Upper lobe of left lung (tissue), 6 donors: ENCODE measurements at regions not wholly inside any gene's neighbourhood (a gene's known extent, or its start where the extent isn't known, plus 50 kb on each side); places are given as distances from the start of the nearest gene placed in this dataset.

Experiments used
- ATAC-seq, 2 donors: fragments of 200-7000 bp; cut with Tn5 transposase; one replicate each; pipeline ENCODE4 v1.9.1; 2022; ENCODE audit warnings: mild to moderate bottlenecking in 2 of 2, moderate library complexity in 2 of 2; ENCODE audit not compliant: low FRiP score in 2 of 2
- DNase-seq, 2 donors: peaks; one replicate each; pipeline ENCODE4 v3.0.0-alpha.2; 2019 to 2020
- H3K27ac ChIP-seq, 4 donors: fragments of 200-600 bp; sonication (generic); one replicate each; pipeline ENCODE4 v1.5.1; 2016 to 2019
- H3K27me3 ChIP-seq, 4 donors: fragments of 200-600 bp; sonication (generic); one replicate each; pipeline ENCODE4 v1.5.1; 2017 to 2019
- H3K36me3 ChIP-seq, 4 donors: fragments of 200-600 bp; sonication (generic); one replicate each; pipeline ENCODE4 v1.5.1; 2016 to 2019
- H3K4me1 ChIP-seq, 4 donors: fragments of 200-600 bp; sonication (generic); one replicate each; pipeline ENCODE4 v1.5.1; 2018 to 2019
- H3K4me3 ChIP-seq, 4 donors: fragments of 200-600 bp; sonication (generic); one replicate each; pipeline ENCODE4 v1.5.1; 2017 to 2019; ENCODE audit warnings: mild to moderate bottlenecking in 2 of 4, moderate library complexity in 1 of 4
- H3K9me3 ChIP-seq, 4 donors: fragments of 200-600 bp; sonication (generic); one replicate each; pipeline ENCODE4 v1.5.1; 2018 to 2019
- EP300 ChIP-seq, 4 donors: sonication (generic); formaldehyde crosslinking; IDR thresholded peaks; one replicate each; pipeline ENCODE4 v1.5.1; 2017; ENCODE audit warnings: antibody characterized with exemption in 4 of 4, control low read depth in 2 of 4
- POLR2A ChIP-seq, 4 donors: fragments of 450-650 bp; IDR thresholded peaks; one replicate each; pipeline ENCODE4 v1.5.1; 2016 to 2017; ENCODE audit warnings: antibody characterized with exemption in 4 of 4, mild to moderate bottlenecking in 2 of 4
- POLR2AphosphoS5 ChIP-seq, 2 donors: sonication (generic); formaldehyde crosslinking; IDR thresholded peaks; one replicate each; pipeline ENCODE4 v1.5.1; 2017; ENCODE audit warnings: antibody characterized with exemption in 2 of 2
- WGBS, 2 donors: methylation state at CpG; one replicate each; pipeline ENCODE4 v1.1.5; 2017 to 2018; 5-methylcytosine and 5-hydroxymethylcytosine counted together
- TF ChIP-seq, protein P1 (sequence below), 6 experiments: fragments of 450-650 bp in 4 of 6; fragments of 200-600 bp in 2 of 6; sonication (generic) in 2 of 6; IDR thresholded peaks; one replicate each; pipeline ENCODE4 v1.5.1; 2016 to 2019; ENCODE audit warnings: antibody characterized with exemption in 6 of 6
- donor health status: DM: no; HTN: no; CAD: no; lungs with moderate emphysema.
- donor health status: DM: no; HTN: yes; CAD: no; lungs with severe emphysema.

DNA sequence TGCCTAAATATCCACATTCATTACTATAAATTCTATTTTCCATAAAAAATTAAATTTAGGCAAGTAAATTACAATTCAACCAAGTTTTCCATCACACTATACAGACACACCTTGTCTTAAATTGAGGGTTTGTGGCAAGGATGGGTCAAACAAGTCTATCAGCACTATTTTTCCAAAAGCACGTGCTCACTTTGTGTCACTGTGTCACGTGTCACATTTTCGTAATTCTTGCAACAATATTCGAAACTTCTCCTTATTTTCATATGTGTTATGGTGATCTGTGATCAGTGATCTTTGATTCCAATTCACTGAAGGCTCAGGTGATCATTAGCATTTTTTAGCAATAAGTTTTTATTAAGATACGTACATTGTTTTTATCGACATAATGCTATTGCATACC, 323.3 kb upstream of the CNTN4 start:
- DNase-seq (no peak), ATAC-seq (no peak)
- no peaks in the 10 kb centered on the region for H3K4me1 ChIP-seq
- no peaks in the 10 kb centered on the region for H3K27me3 ChIP-seq
- H3K27ac ChIP-seq = no peak overlapping the region
- peaks cover 0 to 3% (median 0%) of the 10 kb centered on the region in 4 donors for H3K9me3 ChIP-seq
- H3K4me3 ChIP-seq = no peak overlapping the region
- H3K36me3 ChIP-seq = no peaks in the 10 kb centered on the region
- TF ChIP-seq POLR2AphosphoS5 (IDR thresholded peaks at IDR 0.05) (no peak), POLR2A (IDR thresholded peaks at IDR 0.05) (no peak), EP300 (IDR thresholded peaks at IDR 0.05) (no peak)
- TF ChIP-seq, protein P1, sequence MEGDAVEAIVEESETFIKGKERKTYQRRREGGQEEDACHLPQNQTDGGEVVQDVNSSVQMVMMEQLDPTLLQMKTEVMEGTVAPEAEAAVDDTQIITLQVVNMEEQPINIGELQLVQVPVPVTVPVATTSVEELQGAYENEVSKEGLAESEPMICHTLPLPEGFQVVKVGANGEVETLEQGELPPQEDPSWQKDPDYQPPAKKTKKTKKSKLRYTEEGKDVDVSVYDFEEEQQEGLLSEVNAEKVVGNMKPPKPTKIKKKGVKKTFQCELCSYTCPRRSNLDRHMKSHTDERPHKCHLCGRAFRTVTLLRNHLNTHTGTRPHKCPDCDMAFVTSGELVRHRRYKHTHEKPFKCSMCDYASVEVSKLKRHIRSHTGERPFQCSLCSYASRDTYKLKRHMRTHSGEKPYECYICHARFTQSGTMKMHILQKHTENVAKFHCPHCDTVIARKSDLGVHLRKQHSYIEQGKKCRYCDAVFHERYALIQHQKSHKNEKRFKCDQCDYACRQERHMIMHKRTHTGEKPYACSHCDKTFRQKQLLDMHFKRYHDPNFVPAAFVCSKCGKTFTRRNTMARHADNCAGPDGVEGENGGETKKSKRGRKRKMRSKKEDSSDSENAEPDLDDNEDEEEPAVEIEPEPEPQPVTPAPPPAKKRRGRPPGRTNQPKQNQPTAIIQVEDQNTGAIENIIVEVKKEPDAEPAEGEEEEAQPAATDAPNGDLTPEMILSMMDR (IDR thresholded peaks at IDR 0.05) = no peak
- 74 to 82% methylated on average over 6 of the region's 6 CpGs for WGBS, 2 donors

DNA sequence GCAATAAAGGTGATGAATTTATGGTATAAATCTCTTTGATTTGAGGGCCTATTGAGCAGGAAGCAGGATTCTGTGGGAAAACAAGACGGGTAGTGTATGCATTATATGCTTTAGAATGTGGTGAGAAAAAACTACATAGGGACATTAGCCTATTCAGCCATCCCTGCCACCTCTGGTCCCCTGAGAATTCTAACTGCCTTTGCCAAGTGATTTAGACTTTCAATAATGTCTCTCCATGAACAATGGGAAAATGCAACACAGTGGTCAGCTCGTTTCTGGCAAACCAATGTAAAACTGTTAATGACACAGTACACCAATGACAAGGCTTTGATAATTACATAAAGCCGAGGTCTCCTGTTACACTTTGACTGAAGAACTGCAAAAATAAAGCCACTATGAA, 314.7 kb upstream of the CNTN4 start:
- Histone ChIP-seq H3K27me3 (no peaks in the 10 kb centered on the region), H3K36me3 (no peaks in the 10 kb centered on the region), H3K4me1 (no peaks in the 10 kb centered on the region), H3K4me3 (no peak overlapping the region), H3K27ac (no peak overlapping the region), H3K9me3 (no peaks in the 10 kb centered on the region)
- TF ChIP-seq, protein P1 (IDR thresholded peaks at IDR 0.05) = no peak
- TF ChIP-seq POLR2AphosphoS5 (IDR thresholded peaks at IDR 0.05) (no peak), EP300 (IDR thresholded peaks at IDR 0.05) (no peak)
- DNase-seq = no peak
- no peak for ATAC-seq
- 60 to 64% methylated on average over 3 of the region's 3 CpGs for WGBS, 2 donors

DNA sequence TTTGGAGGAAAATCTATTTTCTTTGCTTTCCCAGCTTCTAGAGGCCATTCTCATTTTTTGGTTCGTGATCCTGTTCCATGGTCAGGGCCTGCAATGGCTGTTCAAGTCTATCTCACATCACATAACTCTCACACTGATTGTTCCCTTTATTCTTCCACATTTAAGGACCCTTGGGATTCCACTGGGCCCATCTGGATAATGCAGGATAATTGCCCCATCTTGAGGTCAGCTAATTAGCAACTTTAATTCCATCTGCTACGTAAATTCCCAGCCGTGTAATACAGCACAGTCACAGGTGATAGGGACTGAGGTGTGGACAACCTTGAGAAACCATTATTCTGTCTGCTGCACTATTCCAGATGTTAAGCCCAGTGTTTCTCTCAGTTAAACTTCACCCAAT, 311.6 kb upstream of the CNTN4 start:
- Histone ChIP-seq H3K4me1 (no peaks in the 10 kb centered on the region), H3K9me3 (no peaks in the 10 kb centered on the region), H3K27ac (no peak overlapping the region), H3K4me3 (no peak overlapping the region), H3K36me3 (no peaks in the 10 kb centered on the region), H3K27me3 (no peaks in the 10 kb centered on the region)
- no peak for ATAC-seq
- TF ChIP-seq, protein P1 (IDR thresholded peaks at IDR 0.05) = no peak
- TF ChIP-seq EP300 (IDR thresholded peaks at IDR 0.05) = no peak
- no peak for TF ChIP-seq POLR2A (IDR thresholded peaks at IDR 0.05)
- no peak for TF ChIP-seq POLR2AphosphoS5 (IDR thresholded peaks at IDR 0.05)
- WGBS, 2 donors = 63 to 85% methylated on average over 3 of the region's 3 CpGs
- DNase-seq = no peak

DNA sequence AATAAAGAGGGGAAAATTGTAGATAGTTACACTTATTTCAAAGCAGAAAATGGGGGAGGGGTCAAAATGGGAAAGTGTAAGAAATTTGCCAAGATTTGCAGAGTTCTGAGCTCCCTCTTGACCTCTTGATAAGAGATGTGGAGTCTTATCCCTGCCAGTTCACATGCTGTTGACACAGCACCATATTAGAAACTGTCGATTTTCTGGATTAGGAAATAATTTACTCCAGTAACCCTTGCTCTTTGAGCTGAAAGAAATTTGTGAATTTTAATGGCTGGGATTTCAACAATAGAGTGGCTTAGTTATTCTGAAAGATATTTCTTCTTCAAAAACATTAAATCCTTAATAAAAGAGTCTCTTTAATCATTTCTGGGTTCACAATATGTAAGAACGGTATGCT, 306.2 kb upstream of the CNTN4 start:
- H3K4me3 ChIP-seq = no peak overlapping the region
- H3K27me3 ChIP-seq = no peaks in the 10 kb centered on the region
- no peak overlapping the region for H3K27ac ChIP-seq
- H3K4me1 ChIP-seq = no peaks in the 10 kb centered on the region
- H3K36me3 ChIP-seq = no peaks in the 10 kb centered on the region
- ATAC-seq (no peak), DNase-seq (no peak)
- TF ChIP-seq POLR2AphosphoS5 (IDR thresholded peaks at IDR 0.05) (no peak), POLR2A (IDR thresholded peaks at IDR 0.05) (no peak), EP300 (IDR thresholded peaks at IDR 0.05) (no peak)
- TF ChIP-seq, protein P1 (IDR thresholded peaks at IDR 0.05) = no peak
- 62 to 65% methylated on average over 2 of the region's 2 CpGs for WGBS, 2 donors
- H3K9me3 ChIP-seq = no peaks in the 10 kb centered on the region

DNA sequence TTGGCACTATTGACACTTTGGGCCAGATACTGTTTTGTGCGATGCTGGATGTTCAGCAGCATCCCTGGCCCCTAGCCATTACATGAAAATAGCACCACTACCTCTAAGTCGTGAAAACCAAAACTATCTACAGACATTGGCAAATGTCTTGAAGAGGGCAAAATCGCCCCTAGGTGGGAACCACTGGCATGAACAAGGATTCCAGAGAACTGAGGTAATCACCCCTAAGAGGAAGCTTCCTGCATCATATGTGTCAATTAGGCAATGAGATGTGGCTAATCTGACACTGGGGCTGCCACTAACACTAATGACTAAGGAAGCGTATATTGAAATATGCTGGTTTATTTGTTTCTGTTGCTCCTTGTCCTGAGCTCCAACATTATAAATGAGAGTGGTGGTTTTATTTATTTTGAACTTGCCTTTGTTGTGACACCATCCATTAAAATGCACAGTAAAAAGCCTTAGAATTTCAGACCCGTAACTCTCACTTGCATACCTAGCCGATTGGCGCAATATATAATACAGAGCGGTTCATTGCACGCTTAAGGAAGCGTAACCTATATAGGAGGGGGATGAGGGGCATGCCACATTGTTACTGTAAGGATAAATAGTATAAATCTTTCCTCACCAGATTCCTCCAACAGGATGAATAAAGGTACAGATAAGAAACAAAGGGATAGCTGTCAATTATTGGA, 299.8 kb upstream of the CNTN4 start:
- DNase-seq (no peak), ATAC-seq (no peak)
- H3K36me3 ChIP-seq = no peaks in the 10 kb centered on the region
- H3K27me3 ChIP-seq = no peaks in the 10 kb centered on the region
- H3K9me3 ChIP-seq = no peaks in the 10 kb centered on the region
- H3K4me3 ChIP-seq = no peak overlapping the region
- 88% methylated on average over 10 of the region's 10 CpGs for WGBS, 2 donors
- H3K4me1 ChIP-seq = no peaks in the 10 kb centered on the region
- no peak overlapping the region for H3K27ac ChIP-seq
- no peak for TF ChIP-seq EP300 (IDR thresholded peaks at IDR 0.05)
- TF ChIP-seq POLR2A (IDR thresholded peaks at IDR 0.05) = no peak
- TF ChIP-seq, protein P1 (IDR thresholded peaks at IDR 0.05) = no peak
- TF ChIP-seq POLR2AphosphoS5 (IDR thresholded peaks at IDR 0.05) = no peak
